Progenitor cell of endocrine pancreas (in vitro differentiated cells): ENCODE measurements at regions not wholly inside any gene's neighbourhood (a gene's known extent, or its start where the extent isn't known, plus 50 kb on each side); places are given as distances from the start of the nearest gene placed in this dataset.

Experiments used
- DNase-seq: peaks from one replicate; pipeline ENCODE4 v3.0.0; 2021; ENCODE audit warnings: low spot score; ENCODE audit not compliant: unreplicated experiment
- H3K27ac Mint-ChIP-seq: 2 replicates; pipeline ENCODE4 v1.8.0; 2021; ENCODE audit warnings: mild to moderate bottlenecking, moderate library complexity, mixed read lengths
- H3K27me3 Mint-ChIP-seq: 2 replicates; pipeline ENCODE4 v1.8.0; 2021; ENCODE audit warnings: mixed read lengths
- H3K36me3 Mint-ChIP-seq: 2 replicates; pipeline ENCODE4 v1.8.0; 2022; ENCODE audit warnings: mixed read lengths; ENCODE audit not compliant: insufficient read depth
- H3K4me1 Mint-ChIP-seq: 2 replicates; pipeline ENCODE4 v1.8.0; 2021; ENCODE audit warnings: low read depth, mixed read lengths
- H3K4me3 Mint-ChIP-seq: 2 replicates; pipeline ENCODE4 v1.8.0; 2021; ENCODE audit warnings: low read depth, mild to moderate bottlenecking, moderate library complexity, mixed read lengths
- H3K9me3 Mint-ChIP-seq: 2 replicates; pipeline ENCODE4 v1.8.0; 2021; ENCODE audit warnings: low read depth, mixed read lengths
- TF ChIP-seq, protein P1 (sequence below): fragments of 200-600 bp; sonication (generic); IDR thresholded peaks from one replicate; pipeline ENCODE4 v1.5.0; 2021; ENCODE audit warnings: antibody characterized with exemption, mild to moderate bottlenecking; ENCODE audit not compliant: unreplicated experiment

DNA sequence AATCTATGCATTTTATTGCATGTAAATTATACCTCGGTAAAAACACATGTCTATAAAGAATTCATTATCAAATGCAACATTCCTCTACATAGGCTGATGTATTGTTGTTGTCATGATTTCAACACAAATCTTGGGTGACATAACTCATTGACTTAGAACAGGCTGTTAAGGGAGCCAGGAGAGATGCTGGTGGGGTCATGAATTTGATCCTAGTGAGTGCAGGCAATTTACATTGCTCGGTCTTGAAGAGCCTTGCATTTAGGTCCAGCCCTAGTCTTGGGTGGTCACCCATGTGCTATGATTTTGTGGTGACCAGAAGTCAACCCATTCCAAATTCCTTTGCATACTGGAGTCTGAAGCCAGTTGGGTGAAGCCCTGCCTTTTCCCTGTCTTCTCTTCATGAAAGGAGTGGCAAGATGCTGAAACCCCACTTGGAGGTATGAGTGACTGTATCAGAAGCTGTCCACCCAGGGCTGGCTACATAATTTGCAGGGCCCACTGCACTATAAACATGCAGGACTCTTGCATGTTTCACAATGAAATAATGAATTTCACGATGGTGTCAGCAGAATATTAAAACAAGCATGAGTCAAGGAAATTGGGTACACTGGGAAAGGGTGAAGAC lies 59.2 kb downstream of the RPLP1 start:
- no peak for DNase-seq
- no peak overlapping the region for H3K27ac Mint-ChIP-seq

DNA sequence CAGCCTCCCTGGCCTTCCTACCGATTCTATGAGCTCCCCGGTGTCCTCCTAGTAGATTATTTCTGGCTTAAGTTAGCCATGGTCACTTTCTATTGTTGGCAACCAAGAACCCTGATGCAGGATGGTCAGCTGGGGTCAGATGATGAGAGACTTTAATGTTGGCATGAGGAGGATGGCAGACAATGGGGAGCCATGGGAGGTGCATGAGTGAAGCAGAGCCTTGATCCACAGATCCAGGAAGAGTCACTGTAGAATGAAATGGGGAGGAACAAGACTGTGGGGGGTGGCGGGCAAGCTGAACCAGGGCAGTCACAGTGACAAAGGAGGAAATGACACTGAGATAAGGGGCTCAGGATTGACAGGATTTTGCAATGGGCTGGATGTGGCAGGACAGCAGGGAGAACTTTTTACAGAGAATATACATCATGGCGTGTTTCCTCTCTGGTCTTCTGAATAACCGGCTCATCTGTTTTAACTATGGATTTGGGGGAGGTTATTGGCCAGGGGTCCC lies 60.9 kb downstream of the RPLP1 start:
- peaks cover 62% of the 10 kb centered on the region for H3K27me3 Mint-ChIP-seq
- no peak for DNase-seq
- TF ChIP-seq, protein P1, sequence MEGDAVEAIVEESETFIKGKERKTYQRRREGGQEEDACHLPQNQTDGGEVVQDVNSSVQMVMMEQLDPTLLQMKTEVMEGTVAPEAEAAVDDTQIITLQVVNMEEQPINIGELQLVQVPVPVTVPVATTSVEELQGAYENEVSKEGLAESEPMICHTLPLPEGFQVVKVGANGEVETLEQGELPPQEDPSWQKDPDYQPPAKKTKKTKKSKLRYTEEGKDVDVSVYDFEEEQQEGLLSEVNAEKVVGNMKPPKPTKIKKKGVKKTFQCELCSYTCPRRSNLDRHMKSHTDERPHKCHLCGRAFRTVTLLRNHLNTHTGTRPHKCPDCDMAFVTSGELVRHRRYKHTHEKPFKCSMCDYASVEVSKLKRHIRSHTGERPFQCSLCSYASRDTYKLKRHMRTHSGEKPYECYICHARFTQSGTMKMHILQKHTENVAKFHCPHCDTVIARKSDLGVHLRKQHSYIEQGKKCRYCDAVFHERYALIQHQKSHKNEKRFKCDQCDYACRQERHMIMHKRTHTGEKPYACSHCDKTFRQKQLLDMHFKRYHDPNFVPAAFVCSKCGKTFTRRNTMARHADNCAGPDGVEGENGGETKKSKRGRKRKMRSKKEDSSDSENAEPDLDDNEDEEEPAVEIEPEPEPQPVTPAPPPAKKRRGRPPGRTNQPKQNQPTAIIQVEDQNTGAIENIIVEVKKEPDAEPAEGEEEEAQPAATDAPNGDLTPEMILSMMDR: no peak
- peaks cover 6% of the 10 kb centered on the region for H3K9me3 Mint-ChIP-seq
- no peak overlapping the region for H3K4me3 Mint-ChIP-seq
- H3K27ac Mint-ChIP-seq: no peak overlapping the region
- H3K4me1 Mint-ChIP-seq: no peaks in the 10 kb centered on the region
- H3K36me3 Mint-ChIP-seq: peaks cover 6% of the 10 kb centered on the region

More for the DNA sequence above, 59.2 kb downstream of the RPLP1 start:
- no peaks in the 10 kb centered on the region for H3K4me1 Mint-ChIP-seq
- peaks cover 65% of the 10 kb centered on the region for H3K27me3 Mint-ChIP-seq
- no peak overlapping the region for H3K4me3 Mint-ChIP-seq
- TF ChIP-seq, protein P1: no peak
- H3K36me3 Mint-ChIP-seq: peaks cover 6% of the 10 kb centered on the region
- H3K9me3 Mint-ChIP-seq: peaks cover 6% of the 10 kb centered on the region

DNA sequence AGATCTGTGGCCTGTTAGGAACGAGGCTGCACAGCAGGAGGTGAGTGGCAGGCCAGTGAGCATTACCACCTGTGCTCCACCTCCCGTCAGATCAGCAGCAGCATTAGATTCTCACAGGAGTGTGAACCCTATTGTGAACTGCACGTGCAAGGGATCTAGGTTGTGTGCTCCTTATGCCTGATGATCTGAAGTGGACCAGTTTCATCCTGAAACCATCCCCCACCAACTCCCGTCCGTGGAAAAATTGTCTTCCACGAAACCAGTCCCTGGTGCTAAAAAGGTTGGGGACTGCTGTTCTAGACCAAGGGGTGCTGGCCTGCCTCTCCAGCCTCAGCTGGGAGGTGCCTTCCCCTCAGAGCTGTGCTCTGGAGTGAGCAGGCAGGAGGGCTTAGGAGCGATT lies 61.4 kb downstream of the RPLP1 start:
- DNase-seq: no peak
- TF ChIP-seq, protein P1: no peak
- Mint-ChIP-seq H3K27ac (no peak overlapping the region), H3K4me3 (no peak overlapping the region), H3K27me3 (peaks cover 65% of the 10 kb centered on the region), H3K9me3 (peaks cover 6% of the 10 kb centered on the region), H3K4me1 (no peaks in the 10 kb centered on the region), H3K36me3 (peaks cover 6% of the 10 kb centered on the region)

DNA sequence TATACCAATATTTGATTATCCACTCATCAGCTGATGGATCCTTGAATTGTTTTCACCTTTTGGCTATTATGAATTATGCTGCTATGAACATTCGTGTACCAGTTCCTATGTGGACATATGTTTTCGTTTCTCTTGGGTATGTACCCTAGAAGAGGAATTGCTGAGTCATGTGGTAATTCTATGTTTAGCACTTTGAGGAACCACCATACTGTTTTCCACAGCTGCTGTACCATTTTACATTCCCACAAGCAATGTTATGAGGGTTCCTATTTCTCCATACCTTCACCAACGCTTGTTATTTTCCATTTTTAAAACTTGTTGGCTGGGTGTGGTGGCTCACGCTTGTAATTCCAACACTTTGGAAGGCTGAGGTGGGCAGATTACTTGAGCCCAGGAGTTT lies 62.9 kb downstream of the RPLP1 start:
- H3K27me3 Mint-ChIP-seq: peaks cover 65% of the 10 kb centered on the region
- DNase-seq: no peak
- H3K4me1 Mint-ChIP-seq: no peaks in the 10 kb centered on the region
- TF ChIP-seq, protein P1: no peak
- no peaks in the 10 kb centered on the region for H3K9me3 Mint-ChIP-seq
- H3K4me3 Mint-ChIP-seq: no peak overlapping the region
- no peak overlapping the region for H3K27ac Mint-ChIP-seq
- no peaks in the 10 kb centered on the region for H3K36me3 Mint-ChIP-seq

DNA sequence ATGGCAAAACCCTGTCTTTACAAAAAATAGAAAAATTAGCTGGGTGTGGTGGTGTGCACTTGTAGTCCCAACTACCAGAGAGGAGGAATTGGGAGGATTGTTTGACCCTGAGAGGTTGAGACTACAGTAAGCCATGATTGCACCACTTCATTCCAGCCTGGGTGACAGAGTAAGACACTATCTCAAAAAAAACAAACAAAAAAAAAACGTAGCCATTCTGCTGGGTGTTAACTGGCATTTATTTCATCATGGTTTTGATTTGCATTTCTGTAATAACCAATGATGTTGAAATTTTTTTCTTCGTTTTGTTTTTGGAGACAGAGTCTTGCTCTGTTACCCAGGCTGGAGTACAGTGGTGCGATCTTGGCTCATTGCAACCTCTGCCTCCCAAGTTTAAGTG lies 63.3 kb downstream of the RPLP1 start:
- DNase-seq: no peak
- no peak overlapping the region for H3K27ac Mint-ChIP-seq
- H3K4me1 Mint-ChIP-seq: no peaks in the 10 kb centered on the region
- no peaks in the 10 kb centered on the region for H3K9me3 Mint-ChIP-seq
- no peaks in the 10 kb centered on the region for H3K36me3 Mint-ChIP-seq
- peaks cover 65% of the 10 kb centered on the region for H3K27me3 Mint-ChIP-seq
- no peak overlapping the region for H3K4me3 Mint-ChIP-seq
- TF ChIP-seq, protein P1: no peak
